KMS-11 (cell line): ENCODE measurements at regions not wholly inside any gene's neighbourhood (a gene's known extent, or its start where the extent isn't known, plus 50 kb on each side); places are given as distances from the start of the nearest gene placed in this dataset.
"Not testable (repeated sequence)": the region's sequence is repeated elsewhere in the genome, so short reads cannot be mapped to it uniquely, and the experiment has no call there.

Source experiments
- H2AFZ ChIP-seq: fragments of 200-600 bp; sonication (generic); 2 replicates; pipeline ENCODE4 v1.6.1; 2016; ENCODE audit warnings: antibody characterized with exemption, mixed run types, low read depth
- H3K27ac ChIP-seq: fragments of 200-600 bp; sonication (generic); 2 replicates; pipeline ENCODE4 v1.6.1; 2016; ENCODE audit warnings: mild to moderate bottlenecking, mixed run types
- H3K27me3 ChIP-seq: fragments of 200-600 bp; sonication (generic); 2 replicates; pipeline ENCODE4 v1.6.1; 2017; ENCODE audit warnings: mild to moderate bottlenecking, low read depth, mixed run types, moderate library complexity; ENCODE audit not compliant: insufficient read depth
- H3K36me3 ChIP-seq: fragments of 200-600 bp; sonication (generic); 2 replicates; pipeline ENCODE4 v1.6.1; 2017; ENCODE audit warnings: mild to moderate bottlenecking, mixed run types; ENCODE audit not compliant: insufficient read depth
- H3K4me1 ChIP-seq: fragments of 200-600 bp; sonication (generic); 2 replicates; pipeline ENCODE4 v1.6.1; 2016; ENCODE audit warnings: mild to moderate bottlenecking, low read depth, mixed run types; ENCODE audit not compliant: poor library complexity, severe bottlenecking
- H3K4me2 ChIP-seq: fragments of 200-600 bp; sonication (generic); 2 replicates; pipeline ENCODE4 v1.7.0; 2016; ENCODE audit warnings: mild to moderate bottlenecking, mixed run types
- H3K4me3 ChIP-seq: fragments of 200-600 bp; sonication (generic); IDR thresholded peaks from 2 replicates; pipeline ENCODE4 v1.6.1; 2017; ENCODE audit warnings: low read depth, low read length, mixed read lengths; ENCODE audit not compliant: insufficient read depth
- H3K79me2 ChIP-seq: fragments of 200-600 bp; sonication (generic); 2 replicates; pipeline ENCODE4 v1.6.1; 2016; ENCODE audit warnings: low read depth, mixed run types; ENCODE audit not compliant: insufficient read depth
- H3K9ac ChIP-seq: fragments of 200-600 bp; sonication (generic); 2 replicates; pipeline ENCODE4 v1.6.1; 2016; ENCODE audit warnings: mild to moderate bottlenecking, mixed run types
- H4K20me1 ChIP-seq: fragments of 200-600 bp; sonication (generic); 2 replicates; pipeline ENCODE4 v1.6.1; 2016; ENCODE audit warnings: mild to moderate bottlenecking, mixed run types; ENCODE audit not compliant: insufficient read depth

- not testable (repeated sequence) for H3K4me1 ChIP-seq, H3K27me3 ChIP-seq, H3K27ac ChIP-seq, H3K79me2 ChIP-seq, H4K20me1 ChIP-seq, H3K9ac ChIP-seq, H3K36me3 ChIP-seq, H3K4me3 ChIP-seq, H3K4me2 ChIP-seq, H2AFZ ChIP-seq
Observed at GRCh38 chr1:120941066-120941465, 51.5 kb downstream of the PPIAL4A start.

DNA sequence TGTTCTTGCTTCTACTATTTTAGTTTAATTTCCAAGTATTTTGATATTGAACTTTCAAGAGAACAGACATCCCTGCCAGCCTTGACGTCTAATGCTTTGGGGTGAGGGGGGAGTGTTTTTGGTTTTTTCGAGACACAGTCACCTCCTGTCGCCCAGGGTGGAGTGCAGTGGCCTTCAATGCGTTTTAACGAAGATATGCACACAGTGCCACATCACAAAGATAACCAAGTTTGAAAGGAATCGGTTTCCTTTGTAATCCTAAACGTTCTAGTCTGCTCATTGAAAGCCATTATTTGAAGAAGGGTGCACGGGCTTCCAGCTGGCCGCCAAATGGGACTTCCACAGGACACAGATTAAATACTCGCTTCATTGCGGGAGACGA, 52.3 kb downstream of the PPIAL4A start:
- not testable (repeated sequence) for H4K20me1 ChIP-seq, H3K9ac ChIP-seq, H3K4me3 ChIP-seq, H3K79me2 ChIP-seq, H3K4me2 ChIP-seq, H3K36me3 ChIP-seq, H3K4me1 ChIP-seq, H3K27ac ChIP-seq, H3K27me3 ChIP-seq, H2AFZ ChIP-seq

GRCh38 chr1:120942218-120942944, 52.8 kb downstream of the PPIAL4A start:
- not testable (repeated sequence) for H3K79me2 ChIP-seq, H3K27ac ChIP-seq, H2AFZ ChIP-seq, H3K36me3 ChIP-seq, H3K4me2 ChIP-seq, H3K4me3 ChIP-seq, H3K27me3 ChIP-seq, H3K4me1 ChIP-seq, H3K9ac ChIP-seq, H4K20me1 ChIP-seq

DNA sequence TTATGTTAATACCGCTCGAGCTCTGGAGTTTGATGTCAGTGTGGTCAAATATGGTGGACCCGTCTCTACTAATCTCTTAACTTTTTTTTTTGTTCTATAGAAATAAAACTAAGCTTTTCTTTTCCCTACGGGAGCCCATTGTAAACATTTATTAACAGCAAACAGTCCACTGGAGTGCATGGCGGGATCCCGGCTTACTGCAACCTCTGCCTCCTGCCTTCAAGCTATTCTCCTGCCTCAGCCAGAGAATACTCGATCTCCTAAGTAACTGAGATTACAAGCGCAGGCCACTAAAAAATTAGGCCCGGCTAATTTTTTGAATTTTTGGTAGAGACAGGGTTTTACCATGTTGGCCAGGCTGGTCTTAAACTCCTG, 53.4 kb downstream of the PPIAL4A start:
- not testable (repeated sequence) for H2AFZ ChIP-seq, H3K9ac ChIP-seq

DNA sequence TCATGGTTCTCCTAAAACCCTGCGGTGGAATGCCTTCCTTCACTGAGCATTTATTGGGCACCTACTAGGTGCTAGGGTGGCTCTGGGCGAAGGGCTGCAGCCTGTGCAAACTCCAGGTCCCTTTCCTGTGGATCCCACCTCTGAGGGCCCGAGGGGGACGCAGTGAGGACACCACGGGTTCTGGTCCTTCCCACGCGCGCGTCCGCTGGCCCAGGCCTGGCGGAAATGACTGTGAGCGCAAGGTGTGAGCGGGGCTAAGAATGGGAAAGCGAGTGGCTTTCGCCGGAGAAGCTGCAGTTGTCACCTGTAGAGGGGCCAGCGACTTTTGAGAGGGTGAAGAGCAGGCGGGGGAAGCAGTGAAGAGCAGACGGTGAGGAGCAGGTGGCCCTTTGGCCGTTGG, 55.1 kb downstream of the PPIAL4A start:
- not testable (repeated sequence) for H3K36me3 ChIP-seq, H3K9ac ChIP-seq, H2AFZ ChIP-seq, H3K27me3 ChIP-seq, H3K4me1 ChIP-seq, H3K4me3 ChIP-seq, H4K20me1 ChIP-seq, H3K27ac ChIP-seq, H3K4me2 ChIP-seq, H3K79me2 ChIP-seq

More for the DNA sequence above, 53.4 kb downstream of the PPIAL4A start:
- not testable (repeated sequence) for H3K4me1 ChIP-seq, H3K4me2 ChIP-seq, H3K36me3 ChIP-seq, H3K4me3 ChIP-seq, H3K79me2 ChIP-seq, H3K27ac ChIP-seq, H4K20me1 ChIP-seq, H3K27me3 ChIP-seq

DNA sequence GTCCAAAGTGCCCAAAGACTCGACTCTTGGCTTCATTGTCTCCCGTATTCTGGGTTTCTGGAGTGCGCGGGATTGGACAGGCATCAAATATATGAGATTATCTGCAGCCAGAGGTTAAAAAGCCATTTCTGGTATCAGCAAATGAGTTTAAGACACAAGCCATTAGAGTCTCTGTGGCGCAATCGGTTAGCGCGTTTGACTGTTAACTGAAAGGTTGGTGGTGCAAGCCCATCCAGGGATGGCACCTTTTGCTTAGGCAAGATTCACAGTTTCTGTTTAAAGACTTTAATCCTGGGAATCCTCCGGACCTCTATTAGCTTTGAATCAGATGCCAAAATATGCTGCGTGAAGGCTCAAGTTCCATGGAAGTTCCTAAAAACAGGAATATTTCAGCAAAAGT, 55.6 kb downstream of the PPIAL4A start:
- not testable (repeated sequence) for H3K27me3 ChIP-seq, H3K27ac ChIP-seq, H4K20me1 ChIP-seq, H3K4me3 ChIP-seq, H3K79me2 ChIP-seq, H3K9ac ChIP-seq, H2AFZ ChIP-seq, H3K4me2 ChIP-seq, H3K36me3 ChIP-seq, H3K4me1 ChIP-seq

DNA sequence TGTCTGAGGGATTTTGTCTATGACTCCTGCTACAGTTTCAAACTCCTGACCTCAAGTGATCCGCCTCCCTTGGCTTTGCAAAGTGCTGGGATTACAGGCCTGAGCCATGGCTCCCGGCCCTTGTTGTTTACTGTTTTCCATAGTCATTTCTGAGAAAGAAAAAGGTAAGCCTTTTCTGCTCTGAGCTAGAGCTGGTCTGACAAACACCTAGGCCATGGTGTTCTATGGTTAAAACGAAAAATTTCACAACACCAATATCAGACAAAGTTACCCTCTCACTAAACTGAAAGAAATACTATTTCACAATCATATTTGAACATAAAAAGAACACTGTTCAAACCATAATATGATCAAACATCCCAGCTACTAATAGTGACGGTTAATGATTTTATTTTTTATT, 57.5 kb downstream of the PPIAL4A start:
- not testable (repeated sequence) for H3K27ac ChIP-seq, H2AFZ ChIP-seq, H3K36me3 ChIP-seq, H3K4me1 ChIP-seq, H3K9ac ChIP-seq, H3K4me2 ChIP-seq, H3K79me2 ChIP-seq, H4K20me1 ChIP-seq, H3K27me3 ChIP-seq, H3K4me3 ChIP-seq

DNA sequence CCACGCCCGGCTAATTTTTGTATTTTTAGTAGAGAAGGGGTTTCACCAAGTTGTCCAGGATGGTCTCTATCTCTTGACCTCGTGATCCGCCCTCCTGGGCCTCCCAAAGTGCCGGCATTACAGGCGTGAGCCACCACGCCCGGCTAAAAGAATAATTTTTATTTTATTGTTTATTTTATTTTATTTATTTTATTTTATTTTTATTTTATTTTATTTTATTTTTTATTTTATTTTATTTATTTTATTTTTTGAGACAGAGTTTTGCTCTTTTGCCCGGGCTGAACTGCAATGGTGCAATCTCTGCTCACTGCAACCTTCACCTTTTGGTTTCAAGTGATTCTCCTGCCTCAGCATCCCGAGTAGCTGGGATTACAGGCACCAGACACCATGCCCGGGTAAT, 60.2 kb downstream of the PPIAL4A start:
- not testable (repeated sequence) for H3K79me2 ChIP-seq, H2AFZ ChIP-seq, H4K20me1 ChIP-seq, H3K27ac ChIP-seq, H3K4me3 ChIP-seq, H3K36me3 ChIP-seq, H3K9ac ChIP-seq, H3K4me1 ChIP-seq, H3K27me3 ChIP-seq, H3K4me2 ChIP-seq

- H3K4me2 ChIP-seq, H3K36me3 ChIP-seq, H3K27me3 ChIP-seq, H3K79me2 ChIP-seq, H4K20me1 ChIP-seq, H3K27ac ChIP-seq, H3K4me3 ChIP-seq, H3K9ac ChIP-seq, H3K4me1 ChIP-seq, H2AFZ ChIP-seq: not testable (repeated sequence)
Observed at GRCh38 chr1:120950633-120951032, 61.1 kb downstream of the PPIAL4A start.

- H3K4me3 ChIP-seq, H4K20me1 ChIP-seq, H3K9ac ChIP-seq, H3K4me2 ChIP-seq, H3K79me2 ChIP-seq, H3K27me3 ChIP-seq, H3K36me3 ChIP-seq, H3K27ac ChIP-seq, H3K4me1 ChIP-seq, H2AFZ ChIP-seq: not testable (repeated sequence)
Observed at GRCh38 chr1:120951100-120951499, 61.5 kb downstream of the PPIAL4A start.
